ENCODE measurements at regions not wholly inside any gene's neighbourhood (a gene's known extent, or its start where the extent isn't known, plus 50 kb on each side); places are given as distances from the start of the nearest gene placed in this dataset.

DNA sequence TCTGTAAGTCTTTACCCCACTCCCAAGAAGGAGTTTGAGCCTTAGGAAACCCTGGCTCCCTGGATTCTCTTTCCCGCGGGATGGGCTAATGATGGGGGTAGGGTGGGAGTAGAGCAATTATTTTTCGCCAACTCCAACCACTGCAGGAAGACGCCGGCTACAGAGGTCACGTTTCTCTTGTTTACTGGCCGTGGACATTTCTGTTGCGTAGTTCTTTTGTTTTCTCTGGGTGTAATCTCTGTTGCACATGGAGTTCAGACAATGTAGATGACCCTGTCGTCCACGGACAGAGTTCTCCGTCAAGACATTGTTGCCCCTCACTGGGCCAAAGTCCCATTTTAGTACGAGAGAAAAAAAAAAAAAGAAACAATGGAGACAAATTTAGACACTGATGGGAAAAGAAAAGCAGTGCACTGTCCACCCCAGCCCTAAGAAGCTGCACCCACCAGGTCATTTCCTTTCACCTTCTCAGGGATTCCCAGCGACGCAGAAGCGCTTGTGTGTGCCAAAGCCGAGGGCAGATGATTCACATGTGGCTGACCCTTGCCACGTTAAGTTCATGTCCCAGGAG is 133.9 kb upstream of the ARGLU1 start:
- no peak overlapping the region for H3K9ac ChIP-seq (ENCODE audit: low read depth in 1 of 2, low read length in 2 of 2)
- H3K27ac ChIP-seq (ENCODE audit: low read depth, low read length) = no peak overlapping the region

GRCh38 chr13:106700439-106700838 is 132.5 kb upstream of the ARGLU1 start:
- Histone ChIP-seq H3K9ac (ENCODE audit: low read depth in 1 of 2, low read length in 2 of 2) (no peak overlapping the region), H3K27ac (ENCODE audit: low read depth, low read length) (no peak overlapping the region), H3K9me3 (ENCODE audit: control insufficient read depth in 1 of 2, low read length in 2 of 2) (no peaks in the 10 kb centered on the region), H3K4me1 (ENCODE audit: control insufficient read depth in 1 of 2, insufficient read depth in 2 of 2, low read length in 2 of 2) (no peaks in the 10 kb centered on the region), H3K4me3 (ENCODE audit: low read depth in 1 of 2, low read length in 2 of 2) (no peak overlapping the region), H3K27me3 (ENCODE audit: control insufficient read depth in 1 of 2, insufficient read depth in 2 of 2, low read length in 2 of 2) (no peaks in the 10 kb centered on the region), H3K36me3 (ENCODE audit: control insufficient read depth in 1 of 2, insufficient read depth in 2 of 2, low read length in 2 of 2) (no peaks in the 10 kb centered on the region)

More for the DNA sequence above, 133.9 kb upstream of the ARGLU1 start:
- H3K9me3 ChIP-seq (ENCODE audit: control insufficient read depth in 1 of 2, low read length in 2 of 2) = no peaks in the 10 kb centered on the region
- H3K4me1 ChIP-seq (ENCODE audit: control insufficient read depth in 1 of 2, insufficient read depth in 2 of 2, low read length in 2 of 2) = no peaks in the 10 kb centered on the region
- no peak overlapping the region for H3K4me3 ChIP-seq (ENCODE audit: low read depth in 1 of 2, low read length in 2 of 2)
- no peaks in the 10 kb centered on the region for H3K27me3 ChIP-seq (ENCODE audit: control insufficient read depth in 1 of 2, insufficient read depth in 2 of 2, low read length in 2 of 2)
- H3K36me3 ChIP-seq (ENCODE audit: control insufficient read depth in 1 of 2, insufficient read depth in 2 of 2, low read length in 2 of 2) = no peaks in the 10 kb centered on the region

DNA sequence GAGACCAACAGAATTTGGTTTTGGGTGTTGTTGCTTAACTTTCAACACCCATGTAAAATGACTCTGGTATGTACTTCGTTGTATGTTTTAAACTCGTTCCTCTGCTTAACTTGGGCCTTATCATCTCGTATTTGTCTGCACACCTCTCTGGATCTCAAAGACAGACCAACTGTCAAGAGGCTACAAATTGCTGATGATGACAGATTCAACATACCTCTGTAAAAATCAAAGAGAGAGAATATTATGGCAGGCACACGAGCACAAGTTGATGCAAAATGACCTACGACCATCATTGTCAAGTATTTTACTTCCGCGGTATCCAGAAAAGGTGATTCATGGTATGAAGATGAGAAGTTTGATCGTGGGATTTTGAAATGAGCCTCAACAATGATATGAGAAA is 132.1 kb upstream of the ARGLU1 start:
- Histone ChIP-seq H3K4me1 (ENCODE audit: control insufficient read depth in 1 of 2, insufficient read depth in 2 of 2, low read length in 2 of 2) (no peaks in the 10 kb centered on the region), H3K36me3 (ENCODE audit: control insufficient read depth in 1 of 2, insufficient read depth in 2 of 2, low read length in 2 of 2) (no peaks in the 10 kb centered on the region), H3K27me3 (ENCODE audit: control insufficient read depth in 1 of 2, insufficient read depth in 2 of 2, low read length in 2 of 2) (no peaks in the 10 kb centered on the region), H3K4me3 (ENCODE audit: low read depth in 1 of 2, low read length in 2 of 2) (no peak overlapping the region), H3K27ac (ENCODE audit: low read depth, low read length) (no peak overlapping the region), H3K9me3 (ENCODE audit: control insufficient read depth in 1 of 2, low read length in 2 of 2) (no peaks in the 10 kb centered on the region), H3K9ac (ENCODE audit: low read depth in 1 of 2, low read length in 2 of 2) (no peak overlapping the region)

DNA sequence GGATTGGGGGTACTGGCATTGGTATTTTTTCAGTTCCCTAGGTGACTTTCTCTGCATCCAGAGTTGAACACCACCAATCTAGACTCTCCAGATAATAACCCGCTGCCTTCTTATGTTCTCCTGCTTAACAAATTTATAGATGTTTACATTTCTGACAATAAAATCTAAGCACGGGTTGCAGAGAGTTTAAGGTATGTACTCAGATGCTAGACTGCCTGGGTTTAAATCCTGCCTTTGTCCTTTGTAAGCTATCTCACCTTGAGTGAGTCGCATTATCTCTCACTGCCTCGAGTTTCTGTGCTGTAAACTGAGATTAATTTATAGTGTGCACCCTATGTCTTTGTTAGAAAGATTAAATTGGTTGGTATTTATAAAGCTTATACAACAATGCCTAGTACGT is 131.4 kb upstream of the ARGLU1 start:
- Histone ChIP-seq H3K27me3 (ENCODE audit: control insufficient read depth in 1 of 2, insufficient read depth in 2 of 2, low read length in 2 of 2) (no peaks in the 10 kb centered on the region), H3K4me1 (ENCODE audit: control insufficient read depth in 1 of 2, insufficient read depth in 2 of 2, low read length in 2 of 2) (no peaks in the 10 kb centered on the region), H3K9me3 (ENCODE audit: control insufficient read depth in 1 of 2, low read length in 2 of 2) (no peaks in the 10 kb centered on the region), H3K36me3 (ENCODE audit: control insufficient read depth in 1 of 2, insufficient read depth in 2 of 2, low read length in 2 of 2) (no peaks in the 10 kb centered on the region), H3K4me3 (ENCODE audit: low read depth in 1 of 2, low read length in 2 of 2) (no peak overlapping the region), H3K27ac (ENCODE audit: low read depth, low read length) (no peak overlapping the region), H3K9ac (ENCODE audit: low read depth in 1 of 2, low read length in 2 of 2) (no peak overlapping the region)

DNA sequence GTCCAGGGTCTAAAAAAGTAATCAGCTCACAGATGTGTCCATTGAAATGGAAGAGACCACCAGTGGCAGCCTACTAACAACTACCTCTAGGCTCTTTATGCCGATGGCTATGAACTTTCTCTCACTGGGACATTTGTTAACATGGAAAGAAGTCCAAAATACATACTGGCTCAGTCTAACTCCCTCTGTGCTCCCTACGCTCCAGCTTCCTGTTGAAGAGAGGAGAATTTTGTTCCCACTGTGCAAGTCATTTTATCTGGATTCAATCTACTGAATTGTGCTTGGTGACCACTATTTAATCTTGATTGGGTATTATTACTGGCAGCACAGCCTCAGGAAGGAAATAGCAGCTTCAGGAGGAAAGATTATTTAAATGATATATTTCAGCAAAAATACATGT is 128.8 kb upstream of the ARGLU1 start:
- Histone ChIP-seq H3K9ac (ENCODE audit: low read depth in 1 of 2, low read length in 2 of 2) (no peak overlapping the region), H3K9me3 (ENCODE audit: control insufficient read depth in 1 of 2, low read length in 2 of 2) (no peaks in the 10 kb centered on the region), H3K36me3 (ENCODE audit: control insufficient read depth in 1 of 2, insufficient read depth in 2 of 2, low read length in 2 of 2) (no peaks in the 10 kb centered on the region), H3K27ac (ENCODE audit: low read depth, low read length) (no peak overlapping the region), H3K4me1 (ENCODE audit: control insufficient read depth in 1 of 2, insufficient read depth in 2 of 2, low read length in 2 of 2) (no peaks in the 10 kb centered on the region), H3K27me3 (ENCODE audit: control insufficient read depth in 1 of 2, insufficient read depth in 2 of 2, low read length in 2 of 2) (no peaks in the 10 kb centered on the region), H3K4me3 (ENCODE audit: low read depth in 1 of 2, low read length in 2 of 2) (no peak overlapping the region)

DNA sequence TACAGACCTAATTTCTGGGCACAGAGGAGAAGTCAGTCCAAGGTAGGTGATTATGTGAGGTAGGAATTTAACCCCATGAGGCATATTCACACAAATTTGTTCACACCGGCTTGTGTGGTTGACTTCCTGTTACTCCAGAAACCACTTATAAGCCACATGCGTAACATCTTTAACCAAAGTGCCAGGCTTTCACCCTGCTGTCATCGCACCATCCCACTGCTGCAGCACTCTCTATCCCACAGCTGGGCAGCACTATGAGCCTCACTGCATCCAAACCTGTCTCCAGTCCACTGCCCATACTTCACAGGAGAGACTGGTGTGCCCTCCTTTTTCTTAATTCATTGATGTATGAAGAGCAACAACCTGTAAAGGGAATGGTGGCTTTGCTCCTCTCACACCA is 128.2 kb upstream of the ARGLU1 start:
- no peaks in the 10 kb centered on the region for H3K9me3 ChIP-seq (ENCODE audit: control insufficient read depth in 1 of 2, low read length in 2 of 2)
- H3K27ac ChIP-seq (ENCODE audit: low read depth, low read length) = no peak overlapping the region
- no peak overlapping the region for H3K9ac ChIP-seq (ENCODE audit: low read depth in 1 of 2, low read length in 2 of 2)
- H3K4me3 ChIP-seq (ENCODE audit: low read depth in 1 of 2, low read length in 2 of 2) = no peak overlapping the region
- no peaks in the 10 kb centered on the region for H3K36me3 ChIP-seq (ENCODE audit: control insufficient read depth in 1 of 2, insufficient read depth in 2 of 2, low read length in 2 of 2)
- no peaks in the 10 kb centered on the region for H3K27me3 ChIP-seq (ENCODE audit: control insufficient read depth in 1 of 2, insufficient read depth in 2 of 2, low read length in 2 of 2)
- H3K4me1 ChIP-seq (ENCODE audit: control insufficient read depth in 1 of 2, insufficient read depth in 2 of 2, low read length in 2 of 2) = no peaks in the 10 kb centered on the region

GRCh38 chr13:106695139-106695538 is 127.2 kb upstream of the ARGLU1 start:
- Histone ChIP-seq H3K4me1 (ENCODE audit: control insufficient read depth in 1 of 2, insufficient read depth in 2 of 2, low read length in 2 of 2) (no peaks in the 10 kb centered on the region), H3K4me3 (ENCODE audit: low read depth in 1 of 2, low read length in 2 of 2) (no peak overlapping the region), H3K27me3 (ENCODE audit: control insufficient read depth in 1 of 2, insufficient read depth in 2 of 2, low read length in 2 of 2) (no peaks in the 10 kb centered on the region), H3K27ac (ENCODE audit: low read depth, low read length) (no peak overlapping the region), H3K9ac (ENCODE audit: low read depth in 1 of 2, low read length in 2 of 2) (no peak overlapping the region), H3K36me3 (ENCODE audit: control insufficient read depth in 1 of 2, insufficient read depth in 2 of 2, low read length in 2 of 2) (no peaks in the 10 kb centered on the region), H3K9me3 (ENCODE audit: control insufficient read depth in 1 of 2, low read length in 2 of 2) (no peaks in the 10 kb centered on the region)

GRCh38 chr13:106691861-106692260 is 123.9 kb upstream of the ARGLU1 start:
- Histone ChIP-seq H3K27ac (ENCODE audit: low read depth, low read length) (no peak overlapping the region), H3K36me3 (ENCODE audit: control insufficient read depth in 1 of 2, insufficient read depth in 2 of 2, low read length in 2 of 2) (no peaks in the 10 kb centered on the region), H3K9me3 (ENCODE audit: control insufficient read depth in 1 of 2, low read length in 2 of 2) (no peaks in the 10 kb centered on the region), H3K27me3 (ENCODE audit: control insufficient read depth in 1 of 2, insufficient read depth in 2 of 2, low read length in 2 of 2) (no peaks in the 10 kb centered on the region), H3K4me3 (ENCODE audit: low read depth in 1 of 2, low read length in 2 of 2) (no peak overlapping the region), H3K9ac (ENCODE audit: low read depth in 1 of 2, low read length in 2 of 2) (no peak overlapping the region), H3K4me1 (ENCODE audit: control insufficient read depth in 1 of 2, insufficient read depth in 2 of 2, low read length in 2 of 2) (no peaks in the 10 kb centered on the region)

DNA sequence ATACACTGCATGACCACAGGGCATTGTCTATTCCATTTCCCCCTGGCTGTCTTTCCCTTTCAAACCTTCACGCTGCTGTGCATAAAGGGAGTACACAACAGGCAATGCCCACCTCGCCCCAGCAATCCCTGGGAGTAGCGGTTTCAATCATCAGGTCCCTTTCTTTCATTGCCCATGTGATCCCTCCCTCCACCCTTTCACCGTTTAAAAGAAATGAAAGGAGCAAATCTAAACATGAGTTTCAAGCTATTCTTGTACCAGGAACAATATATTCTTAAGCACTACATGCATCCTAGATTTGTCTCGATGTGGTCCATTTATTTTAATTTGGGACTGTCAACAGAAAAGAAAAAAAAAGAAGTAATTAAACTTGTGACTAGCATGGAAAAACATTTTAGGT is 123.4 kb upstream of the ARGLU1 start:
- H3K4me1 ChIP-seq (ENCODE audit: control insufficient read depth in 1 of 2, insufficient read depth in 2 of 2, low read length in 2 of 2) = no peaks in the 10 kb centered on the region
- H3K9me3 ChIP-seq (ENCODE audit: control insufficient read depth in 1 of 2, low read length in 2 of 2) = no peaks in the 10 kb centered on the region
- no peak overlapping the region for H3K4me3 ChIP-seq (ENCODE audit: low read depth in 1 of 2, low read length in 2 of 2)
- H3K36me3 ChIP-seq (ENCODE audit: control insufficient read depth in 1 of 2, insufficient read depth in 2 of 2, low read length in 2 of 2) = no peaks in the 10 kb centered on the region
- H3K27me3 ChIP-seq (ENCODE audit: control insufficient read depth in 1 of 2, insufficient read depth in 2 of 2, low read length in 2 of 2) = no peaks in the 10 kb centered on the region
- no peak overlapping the region for H3K27ac ChIP-seq (ENCODE audit: low read depth, low read length)
- H3K9ac ChIP-seq (ENCODE audit: low read depth in 1 of 2, low read length in 2 of 2) = no peak overlapping the region

- Histone ChIP-seq H3K27me3 (ENCODE audit: control insufficient read depth in 1 of 2, insufficient read depth in 2 of 2, low read length in 2 of 2) (no peaks in the 10 kb centered on the region), H3K36me3 (ENCODE audit: control insufficient read depth in 1 of 2, insufficient read depth in 2 of 2, low read length in 2 of 2) (no peaks in the 10 kb centered on the region), H3K4me1 (ENCODE audit: control insufficient read depth in 1 of 2, insufficient read depth in 2 of 2, low read length in 2 of 2) (no peaks in the 10 kb centered on the region), H3K9ac (ENCODE audit: low read depth in 1 of 2, low read length in 2 of 2) (no peak overlapping the region), H3K4me3 (ENCODE audit: low read depth in 1 of 2, low read length in 2 of 2) (no peak overlapping the region), H3K27ac (ENCODE audit: low read depth, low read length) (no peak overlapping the region), H3K9me3 (ENCODE audit: control insufficient read depth in 1 of 2, low read length in 2 of 2) (no peaks in the 10 kb centered on the region)
These were observed 122.8 kb upstream of the ARGLU1 start for GRCh38 chr13:106690779-106691178.

DNA sequence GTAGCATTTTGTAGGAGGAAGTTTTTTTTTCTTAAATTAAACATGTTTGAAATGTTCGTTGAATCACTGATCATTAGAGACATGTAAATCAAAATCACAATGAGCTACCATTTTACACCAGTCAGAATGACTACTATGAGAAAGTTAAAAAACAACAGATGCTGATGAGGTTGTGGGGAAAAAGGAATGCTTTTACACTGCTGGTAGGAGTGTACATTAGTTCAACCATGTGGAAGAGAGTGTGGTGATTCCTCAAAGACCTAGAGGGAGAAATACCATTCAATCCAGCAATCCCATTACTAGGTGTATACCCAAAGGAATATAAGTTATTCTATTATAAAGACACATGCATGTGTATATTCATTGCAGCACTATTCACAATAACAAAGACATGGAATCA is 122.0 kb upstream of the ARGLU1 start:
- no peak overlapping the region for H3K27ac ChIP-seq (ENCODE audit: low read depth, low read length)
- no peaks in the 10 kb centered on the region for H3K9me3 ChIP-seq (ENCODE audit: control insufficient read depth in 1 of 2, low read length in 2 of 2)
- no peaks in the 10 kb centered on the region for H3K36me3 ChIP-seq (ENCODE audit: control insufficient read depth in 1 of 2, insufficient read depth in 2 of 2, low read length in 2 of 2)
- H3K4me1 ChIP-seq (ENCODE audit: control insufficient read depth in 1 of 2, insufficient read depth in 2 of 2, low read length in 2 of 2) = no peaks in the 10 kb centered on the region
- no peak overlapping the region for H3K4me3 ChIP-seq (ENCODE audit: low read depth in 1 of 2, low read length in 2 of 2)
- no peaks in the 10 kb centered on the region for H3K27me3 ChIP-seq (ENCODE audit: control insufficient read depth in 1 of 2, insufficient read depth in 2 of 2, low read length in 2 of 2)
- H3K9ac ChIP-seq (ENCODE audit: low read depth in 1 of 2, low read length in 2 of 2) = no peak overlapping the region

Data from duodenal mucosa (tissue), 2 donors.